ENCODE measurements at regions not wholly inside any gene's neighbourhood (a gene's known extent, or its start where the extent isn't known, plus 50 kb on each side); places are given as distances from the start of the nearest gene placed in this dataset.

GRCh38 chr5:171657473-171657872 is 128.1 kb upstream of the SMIM23 start:
- no peak for DNase-seq (ENCODE audit: low read depth)
- in situ Hi-C loops (cut with HindIII; ENCODE audit: low pct_unique_long_range_greater_than_20kb, low sequenced_read_pairs) = no loop called here

GRCh38 chr5:171659896-171660295 is 125.7 kb upstream of the SMIM23 start:
- in situ Hi-C loops (cut with HindIII; ENCODE audit: low pct_unique_long_range_greater_than_20kb, low sequenced_read_pairs) = no loop called here
- DNase-seq (ENCODE audit: low read depth) = no peak

- no peak for DNase-seq (ENCODE audit: low read depth)
- in situ Hi-C loops (cut with HindIII; ENCODE audit: low pct_unique_long_range_greater_than_20kb, low sequenced_read_pairs) = no loop called here
These were observed 125.2 kb upstream of the SMIM23 start for GRCh38 chr5:171660434-171660833.

GRCh38 chr5:171661143-171661542 is 124.5 kb upstream of the SMIM23 start:
- in situ Hi-C loops (cut with HindIII; ENCODE audit: low pct_unique_long_range_greater_than_20kb, low sequenced_read_pairs) = no loop called here
- no peak for DNase-seq (ENCODE audit: low read depth)

- in situ Hi-C loops (cut with HindIII; ENCODE audit: low pct_unique_long_range_greater_than_20kb, low sequenced_read_pairs) = no loop called here
- no peak for DNase-seq (ENCODE audit: low read depth)
These were observed 122.1 kb upstream of the SMIM23 start for GRCh38 chr5:171663311-171664085.

- in situ Hi-C loops (cut with HindIII; ENCODE audit: low pct_unique_long_range_greater_than_20kb, low sequenced_read_pairs) = no loop called here
- no peak for DNase-seq (ENCODE audit: low read depth)
These were observed 121.1 kb upstream of the SMIM23 start for GRCh38 chr5:171664489-171664888.

- in situ Hi-C loops (cut with HindIII; ENCODE audit: low pct_unique_long_range_greater_than_20kb, low sequenced_read_pairs) = no loop called here
- no peak for DNase-seq (ENCODE audit: low read depth)
These were observed 118.8 kb upstream of the SMIM23 start for GRCh38 chr5:171666815-171667214.

- no peak for DNase-seq (ENCODE audit: low read depth)
These were observed 118.1 kb upstream of the SMIM23 start for GRCh38 chr5:171667341-171668096.

GRCh38 chr5:171668097-171668412 is 117.6 kb upstream of the SMIM23 start:
- DNase-seq (ENCODE audit: low read depth) = no peak
- in situ Hi-C loops (cut with HindIII; ENCODE audit: low pct_unique_long_range_greater_than_20kb, low sequenced_read_pairs) = no loop called here

More at GRCh38 chr5:171667341-171668096, 118.1 kb upstream of the SMIM23 start:
- in situ Hi-C loops (cut with HindIII; ENCODE audit: low pct_unique_long_range_greater_than_20kb, low sequenced_read_pairs) = no loop called here

GRCh38 chr5:171669571-171669970 is 116.0 kb upstream of the SMIM23 start:
- in situ Hi-C loops (cut with HindIII; ENCODE audit: low pct_unique_long_range_greater_than_20kb, low sequenced_read_pairs) = no loop called here
- DNase-seq (ENCODE audit: low read depth) = no peak

- in situ Hi-C loops (cut with HindIII; ENCODE audit: low pct_unique_long_range_greater_than_20kb, low sequenced_read_pairs) = no loop called here
- no peak for DNase-seq (ENCODE audit: low read depth)
These were observed 113.1 kb upstream of the SMIM23 start for GRCh38 chr5:171672556-171672955.

GRCh38 chr5:171673328-171673727 is 112.3 kb upstream of the SMIM23 start:
- DNase-seq (ENCODE audit: low read depth) = no peak
- in situ Hi-C loops (cut with HindIII; ENCODE audit: low pct_unique_long_range_greater_than_20kb, low sequenced_read_pairs) = no loop called here

GRCh38 chr5:171673840-171674239 is 111.8 kb upstream of the SMIM23 start:
- no peak for DNase-seq (ENCODE audit: low read depth)
- in situ Hi-C loops (cut with HindIII; ENCODE audit: low pct_unique_long_range_greater_than_20kb, low sequenced_read_pairs) = no loop called here

- in situ Hi-C loops (cut with HindIII; ENCODE audit: low pct_unique_long_range_greater_than_20kb, low sequenced_read_pairs) = no loop called here
These were observed 110.1 kb upstream of the SMIM23 start for GRCh38 chr5:171675511-171675910.

GRCh38 chr5:171676286-171676944 is 109.2 kb upstream of the SMIM23 start:
- in situ Hi-C loops (cut with HindIII; ENCODE audit: low pct_unique_long_range_greater_than_20kb, low sequenced_read_pairs) = no loop called here
- no peak for DNase-seq (ENCODE audit: low read depth)

More at GRCh38 chr5:171675511-171675910, 110.1 kb upstream of the SMIM23 start:
- no peak for DNase-seq (ENCODE audit: low read depth)

GRCh38 chr5:171678646-171679045 is 107.0 kb upstream of the SMIM23 start:
- no peak for DNase-seq (ENCODE audit: low read depth)
- in situ Hi-C loops (cut with HindIII; ENCODE audit: low pct_unique_long_range_greater_than_20kb, low sequenced_read_pairs) = no loop called here

GRCh38 chr5:171680485-171680884 is 105.1 kb upstream of the SMIM23 start:
- in situ Hi-C loops (cut with HindIII; ENCODE audit: low pct_unique_long_range_greater_than_20kb, low sequenced_read_pairs) = no loop called here
- DNase-seq (ENCODE audit: low read depth) = no peak

GRCh38 chr5:171681061-171681460 is 104.6 kb upstream of the SMIM23 start:
- DNase-seq (ENCODE audit: low read depth) = no peak
- in situ Hi-C loops (cut with HindIII; ENCODE audit: low pct_unique_long_range_greater_than_20kb, low sequenced_read_pairs) = no loop called here

GRCh38 chr5:171681677-171682076 is 103.9 kb upstream of the SMIM23 start:
- no peak for DNase-seq (ENCODE audit: low read depth)
- in situ Hi-C loops (cut with HindIII; ENCODE audit: low pct_unique_long_range_greater_than_20kb, low sequenced_read_pairs) = no loop called here

Measured in Caki2 (cell line).